ENCODE measurements at regions not wholly inside any gene's neighbourhood (a gene's known extent, or its start where the extent isn't known, plus 50 kb on each side); places are given as distances from the start of the nearest gene placed in this dataset.

DNA sequence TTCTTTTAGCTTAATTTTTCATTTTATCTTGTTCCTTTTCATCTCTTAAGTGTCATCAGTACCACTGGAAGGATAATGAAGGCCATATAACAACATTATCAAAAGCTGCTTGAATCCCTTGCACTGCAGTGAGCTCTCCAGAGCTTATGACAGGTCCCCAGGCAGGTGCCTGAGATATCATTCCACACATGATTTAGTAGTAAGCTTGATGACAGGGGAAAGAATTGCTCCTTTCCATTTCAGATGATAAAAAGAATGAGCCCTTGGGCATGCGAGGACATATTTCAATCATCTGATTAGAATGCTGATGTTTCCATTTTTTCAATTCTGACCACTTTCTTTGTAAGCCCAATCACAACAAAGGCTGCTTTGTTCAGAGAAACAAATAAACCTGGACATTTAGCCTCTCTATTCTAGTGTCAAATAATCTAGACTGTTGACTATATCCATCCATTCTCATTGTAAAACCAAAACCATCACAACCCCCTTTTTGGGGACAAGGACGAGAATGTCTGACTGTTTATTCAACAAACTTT is 567.8 kb downstream of the IGSF11 start:
- Histone ChIP-seq H3K36me3 (no peaks in the 10 kb centered on the region), H3K4me1 (no peaks in the 10 kb centered on the region), H3K9me3 (no peaks in the 10 kb centered on the region), H3K27me3 (no peaks in the 10 kb centered on the region), H3K27ac (no peak overlapping the region), H3K4me3 (no peak overlapping the region)
- TF ChIP-seq, protein P1, sequence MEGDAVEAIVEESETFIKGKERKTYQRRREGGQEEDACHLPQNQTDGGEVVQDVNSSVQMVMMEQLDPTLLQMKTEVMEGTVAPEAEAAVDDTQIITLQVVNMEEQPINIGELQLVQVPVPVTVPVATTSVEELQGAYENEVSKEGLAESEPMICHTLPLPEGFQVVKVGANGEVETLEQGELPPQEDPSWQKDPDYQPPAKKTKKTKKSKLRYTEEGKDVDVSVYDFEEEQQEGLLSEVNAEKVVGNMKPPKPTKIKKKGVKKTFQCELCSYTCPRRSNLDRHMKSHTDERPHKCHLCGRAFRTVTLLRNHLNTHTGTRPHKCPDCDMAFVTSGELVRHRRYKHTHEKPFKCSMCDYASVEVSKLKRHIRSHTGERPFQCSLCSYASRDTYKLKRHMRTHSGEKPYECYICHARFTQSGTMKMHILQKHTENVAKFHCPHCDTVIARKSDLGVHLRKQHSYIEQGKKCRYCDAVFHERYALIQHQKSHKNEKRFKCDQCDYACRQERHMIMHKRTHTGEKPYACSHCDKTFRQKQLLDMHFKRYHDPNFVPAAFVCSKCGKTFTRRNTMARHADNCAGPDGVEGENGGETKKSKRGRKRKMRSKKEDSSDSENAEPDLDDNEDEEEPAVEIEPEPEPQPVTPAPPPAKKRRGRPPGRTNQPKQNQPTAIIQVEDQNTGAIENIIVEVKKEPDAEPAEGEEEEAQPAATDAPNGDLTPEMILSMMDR (IDR thresholded peaks at IDR 0.05): no peak
- no peak for DNase-seq
- intact Hi-C loops (cut with DNase I; ENCODE audit: low total_unique reads): no loop called here

- H3K36me3 ChIP-seq: no peaks in the 10 kb centered on the region
- TF ChIP-seq, protein P1 (IDR thresholded peaks at IDR 0.05): no peak
- H3K4me3 ChIP-seq: no peak overlapping the region
- H3K27ac ChIP-seq: no peak overlapping the region
- intact Hi-C loops (cut with DNase I; ENCODE audit: low total_unique reads): no loop called here
- no peaks in the 10 kb centered on the region for H3K4me1 ChIP-seq
- no peak for DNase-seq
- no peaks in the 10 kb centered on the region for H3K27me3 ChIP-seq
- no peaks in the 10 kb centered on the region for H3K9me3 ChIP-seq
Observed at GRCh38 chr3:118468801-118469200, 565.8 kb downstream of the IGSF11 start.

DNA sequence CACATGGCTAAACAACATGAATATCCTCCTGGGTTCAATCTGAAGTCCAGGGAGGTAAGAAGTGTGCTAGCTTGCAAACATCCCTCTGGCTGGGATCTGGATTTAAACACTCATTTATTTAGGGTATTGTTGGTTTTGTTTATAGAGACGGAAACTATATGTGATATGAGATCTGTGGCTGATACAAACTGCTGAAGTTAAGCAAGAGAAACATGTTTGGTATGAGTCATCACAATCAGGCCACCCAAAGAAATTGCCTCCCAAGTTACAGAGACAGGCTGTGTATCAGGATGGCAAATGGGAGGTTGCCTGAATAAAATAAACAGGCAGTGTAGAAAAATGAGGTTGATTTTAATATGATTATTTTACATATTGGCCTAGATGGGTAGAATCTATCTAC is 562.1 kb downstream of the IGSF11 start:
- DNase-seq: no peak
- H3K27me3 ChIP-seq: no peaks in the 10 kb centered on the region

DNA sequence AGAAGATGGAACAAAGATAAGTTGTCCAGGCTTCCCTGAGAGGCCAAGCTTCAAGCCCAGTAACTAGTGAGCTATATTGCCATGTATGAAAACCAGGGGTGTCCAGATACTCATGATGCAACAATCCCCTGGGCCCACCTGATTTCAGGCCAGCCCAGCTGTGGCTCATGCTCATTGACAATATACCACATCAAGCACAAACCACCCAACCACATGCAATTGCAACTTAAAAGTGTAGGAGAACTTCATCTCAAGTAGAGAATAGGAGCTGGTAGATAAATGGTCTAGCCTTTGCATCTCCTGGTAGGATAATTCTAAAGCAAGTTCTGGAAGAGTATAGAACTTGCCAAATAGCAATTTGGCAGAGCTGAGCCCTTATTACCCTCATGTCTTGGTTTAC is 561.3 kb downstream of the IGSF11 start:
- Histone ChIP-seq H3K4me3 (no peak overlapping the region), H3K27me3 (no peaks in the 10 kb centered on the region), H3K9me3 (no peaks in the 10 kb centered on the region), H3K27ac (no peak overlapping the region), H3K4me1 (no peaks in the 10 kb centered on the region), H3K36me3 (no peaks in the 10 kb centered on the region)
- intact Hi-C loops (cut with DNase I; ENCODE audit: low total_unique reads): no loop called here
- TF ChIP-seq, protein P1 (IDR thresholded peaks at IDR 0.05): no peak
- DNase-seq: no peak

More for the DNA sequence above, 562.1 kb downstream of the IGSF11 start:
- Histone ChIP-seq H3K4me3 (no peak overlapping the region), H3K4me1 (no peaks in the 10 kb centered on the region), H3K36me3 (no peaks in the 10 kb centered on the region), H3K27ac (no peak overlapping the region), H3K9me3 (no peaks in the 10 kb centered on the region)
- TF ChIP-seq, protein P1 (IDR thresholded peaks at IDR 0.05): no peak
- intact Hi-C loops (cut with DNase I; ENCODE audit: low total_unique reads): no loop called here

- Histone ChIP-seq H3K9me3 (no peaks in the 10 kb centered on the region), H3K4me1 (no peaks in the 10 kb centered on the region), H3K27me3 (no peaks in the 10 kb centered on the region), H3K36me3 (no peaks in the 10 kb centered on the region), H3K4me3 (no peak overlapping the region), H3K27ac (no peak overlapping the region)
- intact Hi-C loops (cut with DNase I; ENCODE audit: low total_unique reads): no loop called here
- TF ChIP-seq, protein P1 (IDR thresholded peaks at IDR 0.05): no peak
- no peak for DNase-seq
Observed at GRCh38 chr3:118476885-118477618, 557.6 kb downstream of the IGSF11 start.
